ENCODE measurements at regions not wholly inside any gene's neighbourhood (a gene's known extent, or its start where the extent isn't known, plus 50 kb on each side); places are given as distances from the start of the nearest gene placed in this dataset.

GRCh38 chr10:28841625-28842024 lies 164.3 kb downstream of the BAMBI start:
- no peak for TF ChIP-seq HNRNPH1 (optimal IDR thresholded peaks at IDR 0.05; ENCODE audit: low read depth, low read length)
- no peak for TF ChIP-seq EP300 (IDR thresholded peaks at IDR 0.05; ENCODE audit: low read length)
- no peak for TF ChIP-seq HDAC8 (tag; IDR thresholded peaks at IDR 0.05)
- TF ChIP-seq FOXP1 (CRISPR knock-in tag; IDR thresholded peaks at IDR 0.05), result no peak
